DMS 273 (cell line): ENCODE measurements at regions not wholly inside any gene's neighbourhood (a gene's known extent, or its start where the extent isn't known, plus 50 kb on each side); places are given as distances from the start of the nearest gene placed in this dataset.

Source experiments
- DNase-seq: peaks from one replicate; lab custom pipeline; 2025; ENCODE audit not compliant: unreplicated experiment; lab: John Stamatoyannopoulos, UW

- no peak for DNase-seq
Observed at GRCh38 chr9:117549444-117549843, 134.6 kb upstream of the ASTN2 start.

- peak; percentile 19 for DNase-seq
Observed at GRCh38 chr9:117548556-117548955, 133.7 kb upstream of the ASTN2 start.

- DNase-seq = no peak
Observed at GRCh38 chr9:117547904-117548303, 133.0 kb upstream of the ASTN2 start.

- no peak for DNase-seq
Observed at GRCh38 chr9:117546894-117547678, 132.2 kb upstream of the ASTN2 start.

- DNase-seq = peak; percentile 26
Observed at GRCh38 chr9:117545846-117546245, 131.0 kb upstream of the ASTN2 start.

- DNase-seq = no peak
Observed at GRCh38 chr9:117543089-117543488, 128.2 kb upstream of the ASTN2 start.

GRCh38 chr9:117542021-117542420 lies 127.2 kb upstream of the ASTN2 start:
- no peak for DNase-seq

- DNase-seq = peak; percentile 3
Observed at GRCh38 chr9:117541181-117541580, 126.3 kb upstream of the ASTN2 start.

GRCh38 chr9:117535973-117536372 lies 121.1 kb upstream of the ASTN2 start:
- DNase-seq = peak; percentile 51

- DNase-seq = peak; percentile 35
Observed at GRCh38 chr9:117535434-117535833, 120.6 kb upstream of the ASTN2 start.

GRCh38 chr9:117528225-117528624 lies 113.4 kb upstream of the ASTN2 start:
- DNase-seq = no peak

GRCh38 chr9:117526674-117527073 lies 111.8 kb upstream of the ASTN2 start:
- no peak for DNase-seq

- DNase-seq = peak; percentile 21
Observed at GRCh38 chr9:117523531-117524153, 108.8 kb upstream of the ASTN2 start.

- DNase-seq = peak; percentile 47
Observed at GRCh38 chr9:117521293-117521692, 106.4 kb upstream of the ASTN2 start.

GRCh38 chr9:117516676-117517632 lies 102.1 kb upstream of the ASTN2 start:
- DNase-seq = no peak

- DNase-seq = no peak
Observed at GRCh38 chr9:117511852-117512481, 97.1 kb upstream of the ASTN2 start.

GRCh38 chr9:117496307-117496706 lies 81.5 kb upstream of the ASTN2 start:
- DNase-seq = no peak

GRCh38 chr9:117494401-117495090 lies 79.7 kb upstream of the ASTN2 start:
- peak; percentile 54 for DNase-seq

- no peak for DNase-seq
Observed at GRCh38 chr9:117492476-117492875, 77.6 kb upstream of the ASTN2 start.

- DNase-seq = no peak
Observed at GRCh38 chr9:117491491-117491890, 76.6 kb upstream of the ASTN2 start.
